GM12891 (cell line): ENCODE measurements at regions not wholly inside any gene's neighbourhood (a gene's known extent, or its start where the extent isn't known, plus 50 kb on each side); places are given as distances from the start of the nearest gene placed in this dataset.

ENCODE experiments used
- POLR2A ChIP-seq: IDR thresholded peaks from 2 replicates; pipeline ENCODE4 v1.6.1; 2011; ENCODE audit warnings: low read depth, low read length, control low read depth
- POLR2AphosphoS5 ChIP-seq: IDR thresholded peaks from 2 replicates; pipeline ENCODE4 v1.6.1; 2011; ENCODE audit warnings: low read depth, low read length, control low read depth
- POU2F2 ChIP-seq: IDR thresholded peaks from 2 replicates; pipeline ENCODE4 v1.6.1; 2011; ENCODE audit warnings: low read depth, mild to moderate bottlenecking, control low read depth, low read length, moderate library complexity
- SPI1 ChIP-seq: IDR thresholded peaks from 2 replicates; pipeline ENCODE4 v1.6.1; 2011; ENCODE audit warnings: low read depth, low read length, control low read depth
- TAF1 ChIP-seq: IDR thresholded peaks from 2 replicates; pipeline ENCODE4 v1.6.1; 2011; ENCODE audit warnings: low read depth, low read length, control low read depth

GRCh38 chr7:116421298-116421697, 78.2 kb upstream of the CAV2 start:
- TF ChIP-seq POLR2AphosphoS5, result no peak
- no peak for TF ChIP-seq POLR2A
- no peak for TF ChIP-seq POU2F2
- TF ChIP-seq SPI1, result no peak
- TF ChIP-seq TAF1, result no peak
